Neural cell (in vitro differentiated cells): ENCODE measurements at regions not wholly inside any gene's neighbourhood (a gene's known extent, or its start where the extent isn't known, plus 50 kb on each side); places are given as distances from the start of the nearest gene placed in this dataset.

Experiments
- H2AFZ ChIP-seq: fragments of 200-600, 300-800 bp; sonication (generic), shearing (Covaris generic); 2 replicates; pipeline ENCODE4 v1.6.0; 2014; ENCODE audit warnings: low read depth, mild to moderate bottlenecking, antibody characterized with exemption, low read length, moderate library complexity
- H3F3A ChIP-seq: fragments of 200-600 bp; shearing (Covaris generic); 2 replicates; pipeline ENCODE4 v1.6.1; 2016; ENCODE audit warnings: mild to moderate bottlenecking, moderate library complexity, mixed read lengths, antibody characterized with exemption, low read length; ENCODE audit not compliant: insufficient read depth, poor library complexity, severe bottlenecking
- H3K27ac ChIP-seq: fragments of 200-600, 300-800 bp; sonication (generic), shearing (Covaris generic); 2 replicates; pipeline ENCODE4 v1.5.1; 2014; ENCODE audit warnings: mild to moderate bottlenecking, low read length, moderate library complexity
- H3K27me3 ChIP-seq: fragments of 300-800, 200-600 bp; sonication (generic), shearing (Covaris generic); 2 replicates; pipeline ENCODE4 v1.6.0; 2014; ENCODE audit warnings: mild to moderate bottlenecking, low read depth, low read length, moderate library complexity; ENCODE audit not compliant: insufficient read depth
- H3K36me3 ChIP-seq: fragments of 300-800, 200-600 bp; sonication (generic), shearing (Covaris generic); 2 replicates; pipeline ENCODE4 v1.5.1; 2014; ENCODE audit warnings: mild to moderate bottlenecking, antibody characterized with exemption, low read length, moderate library complexity; ENCODE audit not compliant: insufficient read depth
- H3K4me2 ChIP-seq: fragments of 300-800, 200-600 bp; sonication (generic), shearing (Covaris generic); 2 replicates; pipeline ENCODE4 v1.6.0; 2014; ENCODE audit warnings: mild to moderate bottlenecking, low read length
- H3K4me3 ChIP-seq: fragments of 300-800, 200-600 bp; sonication (generic), shearing (Covaris generic); 2 replicates; pipeline ENCODE4 v1.5.1; 2014; ENCODE audit warnings: mild to moderate bottlenecking, low read length, moderate library complexity
- H3K79me2 ChIP-seq: fragments of 200-600 bp; shearing (Covaris generic); replicated peaks from 2 replicates; pipeline ENCODE4 v1.6.0; 2014; ENCODE audit warnings: mild to moderate bottlenecking, low read length, moderate library complexity; ENCODE audit not compliant: insufficient read depth
- H3K9ac ChIP-seq: fragments of 300-800, 200-600 bp; sonication (generic), shearing (Covaris generic); 2 replicates; pipeline ENCODE4 v1.6.1; 2016; ENCODE audit warnings: mild to moderate bottlenecking, low read length, mixed read lengths
- H3K9me2 ChIP-seq: fragments of 200-600 bp; shearing (Covaris generic); 2 replicates; pipeline ENCODE4 v1.6.1; 2016; ENCODE audit warnings: mild to moderate bottlenecking, low read length, mixed read lengths; ENCODE audit not compliant: insufficient read depth
- H3K9me3 ChIP-seq: fragments of 200-600, 300-800 bp; sonication (generic), shearing (Covaris generic); 2 replicates; pipeline ENCODE4 v1.6.1; 2016; ENCODE audit warnings: mild to moderate bottlenecking, mixed run types, low read length, moderate library complexity, mixed read lengths
- H4K20me1 ChIP-seq: fragments of 200-600 bp; shearing (Covaris generic); 2 replicates; pipeline ENCODE4 v1.6.1; 2016; ENCODE audit warnings: mild to moderate bottlenecking, mixed run types; ENCODE audit not compliant: insufficient read depth
- CTCF ChIP-seq: fragments of 450-650 bp; IDR thresholded peaks from 2 replicates; pipeline ENCODE4 v1.5.1; 2014; ENCODE audit warnings: antibody characterized with exemption, mild to moderate bottlenecking, moderate library complexity; ENCODE audit not compliant: poor library complexity, severe bottlenecking
- EP300 ChIP-seq: fragments of 450-650 bp; conservative IDR thresholded peaks from 2 replicates; pipeline ENCODE4 v1.6.1; 2014; ENCODE audit warnings: antibody characterized with exemption, mild to moderate bottlenecking, moderate library complexity; ENCODE audit not compliant: poor library complexity, severe bottlenecking
- EZH2 ChIP-seq: fragments of 200-600, 300-800 bp; shearing (Covaris generic), sonication (generic); IDR thresholded peaks from 2 replicates; pipeline ENCODE4 v1.6.1; 2014; ENCODE audit warnings: antibody characterized with exemption, low read length, borderline replicate concordance, mild to moderate bottlenecking; ENCODE audit not compliant: insufficient read depth, poor library complexity, severe bottlenecking
- MXI1 ChIP-seq: fragments of 450-650 bp; conservative IDR thresholded peaks from 2 replicates; pipeline ENCODE4 v1.6.1; 2014; ENCODE audit warnings: antibody characterized with exemption, mild to moderate bottlenecking; ENCODE audit not compliant: poor library complexity, severe bottlenecking
- POLR2AphosphoS5 ChIP-seq: IDR thresholded peaks from 2 replicates; pipeline ENCODE4 v1.6.1; 2012
- RAD21 ChIP-seq: fragments of 450-650 bp; conservative IDR thresholded peaks from 2 replicates; pipeline ENCODE4 v1.6.1; 2014; ENCODE audit warnings: antibody characterized with exemption, mild to moderate bottlenecking, moderate library complexity
- REST ChIP-seq: IDR thresholded peaks from 2 replicates; pipeline ENCODE4 v1.6.1; 2012; ENCODE audit warnings: borderline replicate concordance
- SMC3 ChIP-seq: fragments of 450-650 bp; conservative IDR thresholded peaks from 2 replicates; pipeline ENCODE4 v1.6.1; 2014; ENCODE audit warnings: antibody characterized with exemption, mild to moderate bottlenecking, moderate library complexity; ENCODE audit not compliant: poor library complexity
- TAF1 ChIP-seq: IDR thresholded peaks from 2 replicates; pipeline ENCODE4 v1.6.1; 2012; ENCODE audit warnings: low read depth

- H3F3A ChIP-seq: no peaks in the 10 kb centered on the region
- no peak for TF ChIP-seq EZH2
- no peak for TF ChIP-seq MXI1
- no peak for TF ChIP-seq SMC3
- no peak for TF ChIP-seq TAF1
- no peak for TF ChIP-seq EP300
- TF ChIP-seq POLR2AphosphoS5: no peak
- no peak for TF ChIP-seq REST
- TF ChIP-seq CTCF: no peak
- TF ChIP-seq RAD21: no peak
- H3K79me2 ChIP-seq: no peaks in the 10 kb centered on the region
- H4K20me1 ChIP-seq: no peaks in the 10 kb centered on the region
- no peaks in the 10 kb centered on the region for H3K9me2 ChIP-seq
- no peaks in the 10 kb centered on the region for H3K36me3 ChIP-seq
- no peak overlapping the region for H2AFZ ChIP-seq
- H3K4me3 ChIP-seq: no peak overlapping the region
- no peak overlapping the region for H3K27ac ChIP-seq
- H3K27me3 ChIP-seq: no peaks in the 10 kb centered on the region
- no peak overlapping the region for H3K4me2 ChIP-seq
- H3K9ac ChIP-seq: no peak overlapping the region
- no peaks in the 10 kb centered on the region for H3K9me3 ChIP-seq
These were observed 143.7 kb upstream of the NRP1 start for GRCh38 chr10:33478089-33478674.

GRCh38 chr10:33477291-33478088, 143.0 kb upstream of the NRP1 start:
- H3K9me2 ChIP-seq: no peaks in the 10 kb centered on the region
- no peak overlapping the region for H3K9ac ChIP-seq
- H3K27ac ChIP-seq: no peak overlapping the region
- H3K27me3 ChIP-seq: no peaks in the 10 kb centered on the region
- no peaks in the 10 kb centered on the region for H4K20me1 ChIP-seq
- H3K36me3 ChIP-seq: no peaks in the 10 kb centered on the region
- H3F3A ChIP-seq: no peaks in the 10 kb centered on the region
- H2AFZ ChIP-seq: no peak overlapping the region
- no peak overlapping the region for H3K4me2 ChIP-seq
- no peak overlapping the region for H3K4me3 ChIP-seq
- H3K9me3 ChIP-seq: no peaks in the 10 kb centered on the region
- no peaks in the 10 kb centered on the region for H3K79me2 ChIP-seq
- TF ChIP-seq CTCF (no peak), POLR2AphosphoS5 (no peak), RAD21 (no peak), EZH2 (no peak), EP300 (no peak), REST (no peak), SMC3 (no peak), MXI1 (no peak), TAF1 (no peak)
